Ammon's horn (tissue), 1 donor: ENCODE measurements at regions not wholly inside any gene's neighbourhood (a gene's known extent, or its start where the extent isn't known, plus 50 kb on each side); places are given as distances from the start of the nearest gene placed in this dataset.

ENCODE experiments used
- DNase-seq: peaks from one replicate; pipeline ENCODE4 v3.0.0-alpha.2; 2016; ENCODE audit warnings: low spot score

DNA sequence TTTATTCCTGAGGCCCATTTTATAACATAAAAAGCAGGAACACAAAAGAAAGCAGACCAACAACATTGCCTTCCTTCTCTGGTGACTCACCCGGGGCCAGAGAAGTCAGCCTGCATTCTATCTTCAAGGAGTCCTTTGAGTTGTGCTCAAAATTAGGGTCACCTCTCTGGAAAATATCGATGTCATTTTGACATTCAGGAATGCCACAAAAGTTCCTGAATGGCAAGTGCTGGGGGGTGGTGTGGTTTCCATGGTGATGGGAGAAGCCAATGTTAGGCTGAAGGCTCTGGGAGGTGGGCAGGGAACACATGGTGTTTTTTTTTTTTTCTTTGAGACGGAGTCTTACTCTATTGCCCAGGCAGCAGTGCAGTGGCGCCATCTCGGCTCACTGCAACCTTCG lies 159.6 kb downstream of the HAPSTR1 start:
- no peak for DNase-seq

DNA sequence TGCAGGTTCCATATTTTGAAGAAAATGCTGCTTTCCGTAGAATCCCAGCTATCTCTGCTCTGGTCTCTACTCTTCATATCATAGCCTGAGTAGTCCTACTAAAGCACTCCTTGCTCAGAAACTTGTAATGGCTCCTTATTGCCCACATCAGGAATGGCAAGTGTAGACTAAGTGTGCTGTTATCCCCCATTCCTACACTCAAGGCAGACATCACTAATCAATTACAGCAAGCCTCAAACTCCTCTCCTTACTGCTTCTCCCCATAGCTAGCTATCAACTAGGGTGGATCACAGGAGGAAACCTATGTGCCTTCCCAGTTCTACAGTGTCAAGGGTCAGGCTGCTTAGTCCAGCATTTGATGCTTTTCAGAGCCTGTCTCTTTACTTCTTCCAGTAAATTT lies 163.4 kb downstream of the HAPSTR1 start:
- no peak for DNase-seq

DNA sequence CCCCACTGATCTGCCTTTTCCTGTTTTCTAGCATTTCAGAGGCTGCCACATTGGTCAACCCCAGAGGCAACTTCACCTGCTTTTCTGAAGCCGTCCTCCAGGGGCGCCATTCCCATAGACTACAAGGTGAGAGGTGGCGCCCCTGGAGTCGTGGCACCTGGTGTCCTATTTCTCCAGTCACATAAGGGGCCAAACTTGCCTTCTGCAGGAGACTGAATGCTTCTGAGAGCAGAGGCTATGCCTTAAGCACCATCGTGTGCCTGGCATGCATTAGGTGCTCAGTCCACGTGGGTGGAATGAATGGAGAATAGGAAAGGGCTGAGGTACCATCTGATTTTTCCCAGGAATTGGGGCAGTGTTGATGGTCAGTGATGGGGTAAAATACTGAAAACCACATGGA lies 164.8 kb downstream of the HAPSTR1 start:
- DNase-seq = no peak

DNA sequence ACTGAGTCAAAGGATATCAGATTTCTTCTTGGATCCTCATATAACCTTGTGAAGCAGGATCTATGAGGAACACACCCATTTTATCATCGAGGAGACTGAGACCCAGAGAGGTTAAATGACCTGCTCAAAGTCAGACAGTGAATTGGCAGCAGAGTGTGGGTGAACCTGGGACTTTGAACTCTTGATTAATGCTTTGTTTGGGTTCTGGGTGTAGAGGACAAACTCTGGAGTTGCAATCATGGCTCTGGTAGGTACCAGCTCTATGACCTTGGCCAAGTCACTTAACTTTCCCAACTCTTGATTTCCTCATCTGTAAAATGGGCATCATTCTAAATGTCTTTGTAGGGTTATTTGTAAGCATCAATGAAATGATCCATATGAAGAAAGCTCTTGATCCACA lies 166.4 kb downstream of the HAPSTR1 start:
- no peak for DNase-seq

DNA sequence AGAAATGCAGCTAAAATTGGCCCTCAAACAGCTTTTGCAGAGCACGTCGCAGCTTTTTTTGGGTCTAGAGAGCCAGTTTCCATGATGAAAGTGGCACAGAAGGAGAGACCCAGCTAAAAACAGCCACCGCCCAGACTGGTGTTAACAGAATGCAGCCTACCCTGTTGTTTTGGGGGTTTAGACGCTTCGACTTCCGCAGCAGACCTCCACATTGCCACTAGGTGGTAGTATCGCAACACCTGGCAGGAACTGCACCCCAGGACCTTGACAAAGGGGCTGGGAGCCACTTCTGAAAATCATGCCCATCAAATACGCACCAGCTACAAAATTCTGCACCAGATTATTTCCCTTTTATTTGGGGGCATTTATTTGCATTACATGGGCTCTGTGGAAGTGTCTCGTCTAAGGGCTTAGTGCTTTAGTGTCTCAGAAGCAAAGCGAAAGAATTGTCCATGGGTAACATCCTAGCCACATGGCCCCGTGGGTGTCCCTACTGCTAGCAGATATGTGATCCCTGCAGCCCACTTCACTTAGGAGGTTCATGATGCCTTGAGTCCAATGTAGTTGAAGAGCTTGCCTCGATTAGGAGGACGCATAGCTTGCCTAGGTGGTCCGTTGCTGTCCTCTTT lies 167.1 kb downstream of the HAPSTR1 start:
- peak; percentile 78 for DNase-seq

DNA sequence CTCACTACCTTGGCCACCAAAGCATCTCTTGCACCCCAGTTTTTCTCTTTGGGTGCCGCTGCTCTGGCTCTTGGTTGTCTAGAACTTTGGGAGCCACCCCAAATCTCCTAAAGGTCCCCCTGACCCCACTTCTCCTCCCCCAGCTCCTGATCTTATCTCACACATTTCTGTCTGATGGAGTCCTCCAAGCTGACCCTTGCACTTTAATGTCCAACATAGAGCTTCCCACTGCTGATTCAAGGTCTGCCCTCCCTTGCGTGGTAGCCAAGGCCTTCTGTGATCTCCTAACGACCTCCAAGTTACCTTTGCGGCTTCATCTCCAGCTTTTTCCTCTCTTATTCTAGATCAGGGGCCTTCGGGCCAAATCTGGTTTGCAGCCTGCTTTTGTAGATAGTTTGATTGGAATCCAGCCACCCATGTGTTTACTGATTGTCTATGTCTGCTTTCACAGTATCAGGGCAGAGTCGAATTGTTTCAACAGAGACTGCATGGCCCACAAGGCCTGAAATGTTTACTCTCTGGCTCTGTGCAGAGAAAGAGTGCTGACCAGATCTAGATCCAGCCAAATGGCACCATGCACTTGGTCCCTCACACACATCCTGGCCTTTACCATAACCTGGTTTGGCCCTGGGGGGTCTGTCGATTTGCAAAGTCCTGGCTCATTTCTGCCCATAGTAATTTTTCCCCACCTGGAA lies 168.6 kb downstream of the HAPSTR1 start:
- no peak for DNase-seq

DNA sequence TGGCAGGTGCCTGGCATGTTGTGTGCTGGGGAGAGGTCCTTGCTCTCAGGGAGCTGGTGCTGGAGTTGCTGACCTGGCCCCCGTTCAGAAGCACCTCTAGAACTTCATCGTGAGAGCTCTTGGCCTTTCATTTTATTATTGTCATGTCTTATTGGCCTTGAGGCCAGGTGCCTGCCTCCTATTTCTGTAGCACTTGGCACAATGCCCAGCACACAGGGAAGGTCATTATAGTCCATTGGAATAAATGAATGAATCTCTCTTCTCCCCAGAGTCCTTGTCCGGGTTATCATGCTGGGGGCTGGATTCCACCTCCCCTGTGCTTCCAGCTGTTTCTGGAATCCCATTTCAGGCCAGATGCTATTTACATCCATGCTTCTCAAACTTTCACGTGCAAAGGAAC lies 169.2 kb downstream of the HAPSTR1 start:
- no peak for DNase-seq

DNA sequence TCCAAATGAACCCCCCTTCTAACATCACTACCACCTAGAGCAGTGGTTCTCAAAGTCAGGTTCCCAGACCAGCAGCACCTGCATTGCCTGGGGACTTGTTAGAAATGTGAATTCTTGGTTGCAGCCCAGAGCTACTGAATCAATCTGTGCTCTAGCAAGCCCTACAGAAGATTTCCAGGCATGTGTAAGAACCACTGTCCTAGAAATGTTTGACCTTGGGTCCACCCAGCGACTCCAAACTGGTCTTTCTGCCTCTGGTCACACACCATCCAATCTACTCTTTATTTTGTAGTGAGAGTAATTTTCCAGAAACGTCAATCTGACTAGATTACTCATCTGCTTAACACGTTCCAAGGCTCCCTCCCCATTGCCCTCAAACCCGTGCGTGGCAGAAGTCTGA lies 169.9 kb downstream of the HAPSTR1 start:
- DNase-seq = no peak

DNA sequence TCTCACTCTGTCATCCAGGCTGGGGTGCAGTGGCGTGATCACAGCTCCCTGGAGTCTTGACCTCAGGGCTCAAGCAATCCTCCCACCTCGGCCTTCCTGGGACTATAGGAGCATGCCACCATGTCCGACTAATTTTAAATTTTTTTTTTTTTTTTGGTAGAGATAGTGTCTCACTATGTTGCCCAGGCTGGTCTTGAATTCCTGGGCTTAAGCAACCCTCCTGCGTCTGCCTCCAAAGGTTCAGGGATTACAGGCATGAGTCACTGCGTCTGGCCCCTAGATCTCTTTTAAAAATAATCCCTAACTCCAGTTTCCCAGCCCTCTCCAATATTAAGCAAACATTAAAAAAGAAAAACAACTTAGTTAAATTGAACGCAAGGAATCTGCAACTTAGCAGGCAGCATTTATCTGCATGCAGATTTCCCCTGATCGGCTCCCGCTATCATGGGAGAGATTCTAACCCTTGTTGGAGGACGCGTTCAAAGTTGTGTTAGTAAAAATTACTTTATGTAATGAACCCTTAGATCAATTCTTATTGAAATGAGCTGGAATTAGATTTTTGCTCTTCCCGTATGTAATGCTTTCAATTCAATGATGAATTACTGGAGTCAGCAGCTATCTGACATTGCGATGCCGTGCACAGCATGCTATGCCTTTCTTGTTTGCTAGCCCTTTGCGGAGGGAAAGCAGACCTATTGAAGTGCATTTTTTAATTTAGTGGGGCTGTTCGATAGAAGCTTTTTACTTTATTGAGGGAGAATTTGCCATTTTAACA lies 171.7 kb downstream of the HAPSTR1 start:
- no peak for DNase-seq

DNA sequence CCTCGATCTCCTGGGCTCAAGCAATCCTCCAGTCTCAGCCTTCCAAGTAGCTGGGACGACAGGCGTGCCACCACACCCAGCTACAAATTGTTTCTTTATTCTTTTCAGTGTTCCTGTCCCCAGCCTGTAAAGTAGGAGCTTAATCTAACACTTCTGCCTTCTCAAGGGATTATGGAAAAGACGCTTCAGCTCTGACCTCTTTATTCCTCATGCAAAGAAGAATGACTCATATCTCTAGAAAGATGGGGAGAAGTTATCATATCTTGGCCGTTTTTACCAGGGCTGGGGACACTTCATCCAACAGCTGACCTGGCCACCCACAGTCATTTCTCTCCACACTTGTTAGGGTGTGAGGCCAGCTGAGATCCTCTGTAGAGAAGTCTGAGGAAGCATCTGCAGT lies 172.6 kb downstream of the HAPSTR1 start:
- no peak for DNase-seq

DNA sequence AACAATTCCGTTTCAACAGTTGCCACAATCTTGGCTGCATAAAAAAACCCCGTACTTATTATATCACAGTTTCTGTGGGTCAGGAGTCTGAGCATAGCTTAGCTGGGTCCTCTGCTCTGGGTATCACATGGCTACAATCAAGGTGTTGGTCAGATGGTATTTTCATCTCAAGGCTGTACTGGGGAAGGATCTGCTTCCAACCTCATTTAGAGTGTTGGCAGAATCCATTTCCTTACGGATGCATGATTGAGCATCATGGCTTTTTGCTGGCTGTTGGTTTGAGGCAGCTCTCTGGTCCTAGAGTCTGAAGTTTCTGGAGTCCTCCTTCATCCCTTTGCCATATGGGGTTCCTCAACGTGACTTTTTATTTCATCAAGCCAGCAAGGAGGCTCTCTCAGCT lies 177.0 kb downstream of the HAPSTR1 start:
- DNase-seq = no peak

DNA sequence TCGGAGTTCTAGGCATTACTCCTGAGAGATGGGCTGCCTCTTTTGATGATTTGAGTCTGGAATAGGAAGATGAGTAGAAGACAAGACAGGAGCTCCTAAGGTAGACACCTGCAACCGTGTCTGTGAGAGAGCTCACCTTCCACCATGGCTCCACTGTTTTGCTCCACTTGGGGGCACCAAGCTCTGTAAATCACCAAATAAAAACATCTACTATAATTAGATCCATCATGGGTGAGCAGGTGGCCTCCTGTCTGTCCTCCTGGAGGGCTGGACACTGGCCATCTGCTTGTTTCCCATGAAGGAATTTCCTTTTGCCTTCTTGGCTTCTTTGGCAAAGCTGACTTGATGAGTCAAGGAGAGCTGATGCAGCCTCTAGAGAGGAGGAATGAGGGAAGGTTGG lies 179.0 kb downstream of the HAPSTR1 start:
- DNase-seq = no peak

DNA sequence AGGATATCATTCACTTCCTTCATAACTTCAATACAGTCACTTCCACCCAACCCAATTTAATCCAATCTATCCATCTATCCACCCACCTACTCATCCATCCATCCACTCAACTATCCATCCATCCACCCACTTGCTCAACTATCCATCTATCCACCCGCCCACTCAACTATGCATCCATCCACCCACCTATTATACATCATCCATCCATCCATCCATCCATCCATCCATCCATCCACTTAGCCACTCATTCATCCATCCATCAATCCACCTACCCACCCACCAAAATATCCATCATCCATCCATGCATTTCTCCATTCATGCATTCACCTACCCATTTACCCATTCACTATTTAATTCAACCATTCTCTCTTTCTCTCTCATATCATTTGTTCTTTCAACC lies 179.5 kb downstream of the HAPSTR1 start:
- DNase-seq = no peak

DNA sequence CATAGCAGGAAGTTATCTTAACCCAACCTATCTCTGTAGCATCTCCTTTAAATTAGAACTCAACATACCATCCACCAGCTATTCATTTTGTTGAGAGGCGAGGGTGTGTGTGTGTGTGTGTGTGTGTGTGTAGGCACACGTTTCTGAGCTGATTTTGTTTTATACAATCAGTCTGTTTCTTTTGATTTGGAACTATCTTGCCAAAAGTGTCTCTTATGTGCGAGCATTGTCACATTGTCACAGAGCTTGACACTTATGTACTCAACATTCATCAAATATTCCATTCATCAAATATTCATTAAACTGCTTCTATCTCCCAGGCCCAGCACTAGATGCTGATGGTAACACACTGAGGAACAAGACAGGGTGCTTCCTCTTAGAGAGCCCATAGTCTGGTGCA lies 180.4 kb downstream of the HAPSTR1 start:
- no peak for DNase-seq

DNA sequence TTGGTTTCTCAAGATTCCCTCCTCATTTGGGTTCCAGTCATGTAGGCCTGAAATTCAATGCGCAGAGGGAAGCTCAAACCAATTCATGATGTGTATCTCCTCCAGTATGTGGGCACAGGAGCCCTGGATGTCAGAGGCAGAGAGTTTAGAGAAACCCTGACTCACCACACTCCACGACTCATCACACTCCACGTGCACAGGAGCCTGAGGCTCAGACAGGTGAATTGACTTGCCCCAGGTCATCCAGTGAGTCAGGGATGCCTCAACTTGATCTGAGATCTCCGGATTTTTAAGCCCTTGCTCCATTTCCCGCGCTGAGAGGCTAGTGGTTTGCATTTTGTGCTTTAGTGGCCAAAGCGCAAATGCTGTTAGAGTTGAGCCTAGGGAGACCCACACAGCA lies 183.9 kb downstream of the HAPSTR1 start:
- DNase-seq = no peak

DNA sequence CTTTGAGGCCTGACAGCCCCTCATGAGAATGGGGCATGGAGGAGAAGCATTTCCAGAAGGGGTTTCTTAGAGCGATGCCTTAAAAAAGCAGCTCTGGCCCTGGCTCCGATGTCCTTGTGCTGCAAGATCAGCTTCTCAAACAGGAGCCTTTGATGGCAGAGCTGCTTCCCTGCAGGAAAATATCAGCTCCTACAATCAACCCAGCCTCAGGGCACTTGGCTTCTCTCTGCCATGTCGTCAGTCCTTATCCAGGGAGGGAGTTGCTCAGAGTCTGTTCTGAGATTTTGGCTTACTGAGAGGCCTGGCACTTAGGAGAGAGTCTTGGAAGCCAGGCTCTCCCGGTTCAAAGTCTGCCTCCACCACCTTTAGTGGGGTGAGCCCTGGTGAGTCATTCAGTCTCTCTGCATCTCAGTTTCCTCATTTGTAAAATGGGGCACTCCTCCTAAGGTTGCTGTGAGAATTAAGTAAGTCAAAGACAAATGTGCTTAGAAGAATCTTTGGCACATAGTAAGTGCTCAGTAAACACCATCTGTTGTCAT lies 184.4 kb downstream of the HAPSTR1 start:
- DNase-seq = no peak

DNA sequence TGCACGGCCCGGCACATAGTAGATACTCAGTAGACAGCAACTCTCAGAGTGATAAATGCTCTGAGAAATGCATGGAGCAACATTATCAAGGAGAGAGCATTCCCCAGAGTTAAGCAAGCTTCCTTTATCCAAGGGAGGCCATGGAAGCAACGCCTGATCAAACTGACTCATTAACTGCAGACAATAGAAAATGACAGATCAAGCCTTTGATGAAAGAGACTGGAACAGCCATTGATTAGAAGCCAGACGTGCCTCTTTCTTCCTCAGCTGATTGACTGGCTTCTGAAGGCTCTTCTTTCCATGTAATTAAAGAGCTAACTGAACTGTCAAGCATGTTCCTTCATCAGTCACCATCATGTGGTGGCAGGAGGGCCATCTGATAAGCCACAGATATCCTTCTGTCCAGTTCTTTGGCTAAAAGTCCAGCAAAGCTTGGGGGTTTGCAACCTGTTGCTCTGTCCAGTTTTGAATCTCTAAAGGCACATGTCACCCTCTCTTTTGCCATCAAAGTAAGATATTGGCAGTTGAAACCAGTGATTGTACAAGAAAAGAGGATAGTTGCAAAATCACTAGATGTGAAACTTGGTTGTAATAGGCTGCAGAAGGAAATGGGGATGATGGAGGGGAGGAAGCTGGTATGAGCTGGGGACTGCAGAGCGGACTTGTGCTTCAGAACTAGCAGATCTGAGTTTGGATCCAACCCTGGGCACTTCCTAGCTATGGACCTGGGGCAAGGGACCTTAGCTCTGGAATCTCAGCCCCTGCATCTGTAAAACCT lies 188.0 kb downstream of the HAPSTR1 start:
- no peak for DNase-seq

DNA sequence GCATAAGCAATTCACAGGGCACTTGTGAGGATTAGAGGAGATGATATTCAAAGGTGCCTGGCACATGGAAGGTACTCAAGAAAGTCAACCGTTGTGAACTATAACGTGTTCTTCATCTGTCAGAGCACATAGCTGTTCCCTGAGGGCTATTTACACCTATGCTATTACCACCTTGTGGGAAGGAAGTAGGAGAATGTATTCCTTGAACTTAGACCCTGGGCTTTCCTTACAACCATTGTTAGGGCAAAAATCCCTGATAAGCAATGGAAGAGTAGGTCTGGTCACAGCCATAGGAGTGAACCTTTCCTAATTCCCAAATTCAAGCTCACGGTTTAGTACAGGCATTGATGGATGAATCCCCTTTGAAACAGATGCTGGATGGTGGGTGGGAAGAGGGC lies 188.6 kb downstream of the HAPSTR1 start:
- no peak for DNase-seq

DNA sequence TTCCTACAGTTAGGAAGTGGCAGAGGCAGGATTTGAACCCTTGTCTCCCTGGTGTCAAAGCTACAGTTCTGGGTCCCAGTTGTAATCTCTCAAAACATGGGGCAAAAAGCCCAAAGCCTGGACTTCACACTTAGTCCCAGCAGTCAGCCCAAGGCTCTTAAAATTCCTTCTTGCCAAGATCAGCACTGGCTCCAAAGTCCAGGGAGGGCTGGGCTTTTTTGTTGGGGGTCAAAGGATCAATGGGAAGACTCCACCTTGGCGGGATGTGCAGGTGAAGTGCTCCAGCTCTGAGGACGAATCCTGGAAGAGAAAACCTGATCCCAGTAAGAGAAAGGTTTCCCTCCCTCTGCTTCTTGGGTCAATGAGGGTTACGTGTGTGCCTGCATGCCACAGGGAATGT lies 195.5 kb downstream of the HAPSTR1 start:
- no peak for DNase-seq

DNA sequence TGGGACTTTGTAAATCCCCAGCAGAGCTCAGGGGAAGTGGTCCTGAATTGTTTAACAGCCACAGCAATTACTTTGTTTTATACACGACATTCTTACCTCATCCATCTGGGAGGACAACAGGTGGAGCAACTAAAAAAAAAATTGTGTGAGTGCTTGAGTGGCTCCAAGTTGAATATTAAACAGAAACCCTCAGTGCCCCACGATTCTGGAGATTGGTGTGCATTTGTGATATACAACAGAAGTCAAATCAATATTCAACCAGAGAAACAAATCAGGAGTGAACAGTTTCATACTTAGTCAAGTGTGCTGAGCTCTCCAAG lies 204.8 kb downstream of the HAPSTR1 start:
- no peak for DNase-seq

DNA sequence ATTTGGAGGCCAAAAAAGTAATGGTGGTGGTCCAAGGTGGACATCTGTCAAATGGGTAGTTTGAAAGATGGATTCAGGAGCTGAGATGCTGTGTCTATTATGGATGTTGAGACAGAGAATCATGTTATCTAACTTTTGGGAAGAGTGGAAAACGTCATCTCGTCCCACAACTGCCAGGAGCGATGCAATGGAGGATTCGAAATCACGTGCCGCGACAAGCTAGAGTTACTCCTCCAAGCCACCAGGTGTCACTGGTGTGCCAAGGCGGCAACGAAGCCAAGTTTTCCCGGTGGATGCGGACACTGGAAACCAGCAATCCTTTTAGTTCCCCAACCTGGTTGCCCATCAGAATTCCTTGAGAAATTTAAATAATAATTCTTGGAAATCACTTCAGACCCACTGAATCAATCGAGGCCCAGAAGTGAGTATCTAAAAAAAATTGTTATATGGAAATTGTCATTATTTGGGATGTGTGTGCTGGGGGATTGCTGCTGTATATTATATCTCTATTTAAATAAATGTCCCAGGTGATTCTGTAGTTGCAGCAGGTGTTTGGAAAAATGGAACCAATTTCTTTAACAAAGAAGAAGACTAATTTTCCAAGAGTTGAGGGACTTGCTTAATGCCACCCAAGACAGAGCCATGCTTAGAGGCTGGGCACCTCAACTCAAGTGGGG lies 206.1 kb downstream of the HAPSTR1 start:
- DNase-seq = peak; percentile 55

DNA sequence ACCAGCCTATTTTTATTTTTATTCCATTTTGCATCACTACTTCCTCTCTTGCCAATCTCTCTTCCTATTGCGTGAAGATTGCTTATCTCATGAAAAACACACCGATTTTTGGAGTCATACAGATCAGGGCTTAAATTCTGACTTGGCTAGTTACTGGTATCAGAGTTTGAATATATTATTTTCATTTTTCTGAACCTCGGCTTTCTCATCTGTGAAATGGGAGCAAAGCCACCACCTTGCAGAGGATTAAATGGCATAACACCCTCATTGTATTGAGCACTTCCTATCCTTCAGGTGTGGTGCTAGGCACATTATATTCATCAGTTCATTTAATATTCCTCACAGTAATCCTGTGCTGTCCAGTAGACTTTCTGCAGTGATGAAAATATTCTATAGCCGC lies 208.8 kb downstream of the HAPSTR1 start:
- no peak for DNase-seq
